ENCODE measurements at regions not wholly inside any gene's neighbourhood (a gene's known extent, or its start where the extent isn't known, plus 50 kb on each side); places are given as distances from the start of the nearest gene placed in this dataset.

GRCh38 chr2:146591908-146592307, 1252.9 kb upstream of the ACVR2A start:
- TF ChIP-seq CTCF (IDR thresholded peaks at IDR 0.05; ENCODE audit: insufficient read depth, low read depth, low read length): no peak
- TF ChIP-seq EZH2 (IDR thresholded peaks at IDR 0.05; ENCODE audit: insufficient read depth, low read length): no peak

All from astrocyte (in vitro differentiated cells and primary cell).